Body of pancreas (tissue), 4 donors: ENCODE measurements at regions not wholly inside any gene's neighbourhood (a gene's known extent, or its start where the extent isn't known, plus 50 kb on each side); places are given as distances from the start of the nearest gene placed in this dataset.

ENCODE experiments used
- POLR2A ChIP-seq, 3 donors: fragments of 450-650 bp; IDR thresholded peaks; one replicate each; pipeline ENCODE4 v1.6.1; 2016; ENCODE audit warnings: antibody characterized with exemption in 3 of 3, mild to moderate bottlenecking in 2 of 3
- TF ChIP-seq, protein P1 (sequence below), 7 experiments: fragments of 450-650 bp in 4 of 7; fragments of 200-600 bp in 3 of 7; sonication (generic) in 3 of 7; IDR thresholded peaks; one replicate each; pipeline ENCODE4 v1.5.1; 2016 to 2019; ENCODE audit warnings: antibody characterized with exemption in 7 of 7

DNA sequence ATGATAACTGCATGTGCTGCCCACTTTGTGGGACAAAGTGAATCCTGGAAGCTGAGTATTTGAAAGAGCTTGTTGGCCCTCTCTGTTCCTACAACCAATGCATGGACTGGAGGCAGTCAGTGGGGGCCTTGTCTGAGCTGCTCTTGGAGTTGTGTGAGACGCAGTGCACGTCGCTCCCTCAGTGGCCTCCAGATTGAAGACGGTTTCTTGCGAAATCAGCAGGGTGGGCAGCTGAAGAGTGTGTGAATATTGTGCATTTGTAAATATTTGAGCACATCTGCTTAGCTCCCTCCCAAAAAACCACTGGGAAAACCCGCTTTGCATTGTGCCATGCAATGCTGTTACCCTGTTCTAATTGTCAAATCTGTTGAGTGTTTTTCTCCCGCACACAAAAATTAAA lies 782.8 kb downstream of the PLCL1 start:
- TF ChIP-seq, protein P1, sequence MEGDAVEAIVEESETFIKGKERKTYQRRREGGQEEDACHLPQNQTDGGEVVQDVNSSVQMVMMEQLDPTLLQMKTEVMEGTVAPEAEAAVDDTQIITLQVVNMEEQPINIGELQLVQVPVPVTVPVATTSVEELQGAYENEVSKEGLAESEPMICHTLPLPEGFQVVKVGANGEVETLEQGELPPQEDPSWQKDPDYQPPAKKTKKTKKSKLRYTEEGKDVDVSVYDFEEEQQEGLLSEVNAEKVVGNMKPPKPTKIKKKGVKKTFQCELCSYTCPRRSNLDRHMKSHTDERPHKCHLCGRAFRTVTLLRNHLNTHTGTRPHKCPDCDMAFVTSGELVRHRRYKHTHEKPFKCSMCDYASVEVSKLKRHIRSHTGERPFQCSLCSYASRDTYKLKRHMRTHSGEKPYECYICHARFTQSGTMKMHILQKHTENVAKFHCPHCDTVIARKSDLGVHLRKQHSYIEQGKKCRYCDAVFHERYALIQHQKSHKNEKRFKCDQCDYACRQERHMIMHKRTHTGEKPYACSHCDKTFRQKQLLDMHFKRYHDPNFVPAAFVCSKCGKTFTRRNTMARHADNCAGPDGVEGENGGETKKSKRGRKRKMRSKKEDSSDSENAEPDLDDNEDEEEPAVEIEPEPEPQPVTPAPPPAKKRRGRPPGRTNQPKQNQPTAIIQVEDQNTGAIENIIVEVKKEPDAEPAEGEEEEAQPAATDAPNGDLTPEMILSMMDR (IDR thresholded peaks at IDR 0.05), result no peak
- TF ChIP-seq POLR2A (IDR thresholded peaks at IDR 0.05), result no peak
